ENCODE measurements at regions not wholly inside any gene's neighbourhood (a gene's known extent, or its start where the extent isn't known, plus 50 kb on each side); places are given as distances from the start of the nearest gene placed in this dataset.

DNA sequence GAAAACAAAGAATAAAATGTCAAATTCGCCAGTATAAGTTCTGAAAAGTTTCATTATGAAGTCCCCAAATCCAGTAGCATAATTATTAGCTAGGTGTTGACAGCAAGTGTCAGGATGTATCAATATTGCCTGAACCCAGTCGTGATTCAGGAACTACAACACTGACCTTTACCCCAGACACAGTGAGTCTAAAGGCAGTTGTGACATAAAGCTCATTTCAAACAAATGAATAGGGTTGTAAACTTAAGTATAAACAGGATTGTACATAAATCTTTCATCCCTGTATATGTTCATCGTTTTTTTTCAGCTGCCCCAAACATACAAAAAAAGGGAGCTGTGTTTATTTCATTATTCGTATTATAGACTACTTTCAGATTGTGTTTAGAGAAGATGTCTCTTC, 385.7 kb downstream of the PLK2 start:
- DNase-seq (no peak), ATAC-seq (no peak)
- TF ChIP-seq POLR2A (IDR thresholded peaks at IDR 0.05), result no peak
- TF ChIP-seq, protein P1, sequence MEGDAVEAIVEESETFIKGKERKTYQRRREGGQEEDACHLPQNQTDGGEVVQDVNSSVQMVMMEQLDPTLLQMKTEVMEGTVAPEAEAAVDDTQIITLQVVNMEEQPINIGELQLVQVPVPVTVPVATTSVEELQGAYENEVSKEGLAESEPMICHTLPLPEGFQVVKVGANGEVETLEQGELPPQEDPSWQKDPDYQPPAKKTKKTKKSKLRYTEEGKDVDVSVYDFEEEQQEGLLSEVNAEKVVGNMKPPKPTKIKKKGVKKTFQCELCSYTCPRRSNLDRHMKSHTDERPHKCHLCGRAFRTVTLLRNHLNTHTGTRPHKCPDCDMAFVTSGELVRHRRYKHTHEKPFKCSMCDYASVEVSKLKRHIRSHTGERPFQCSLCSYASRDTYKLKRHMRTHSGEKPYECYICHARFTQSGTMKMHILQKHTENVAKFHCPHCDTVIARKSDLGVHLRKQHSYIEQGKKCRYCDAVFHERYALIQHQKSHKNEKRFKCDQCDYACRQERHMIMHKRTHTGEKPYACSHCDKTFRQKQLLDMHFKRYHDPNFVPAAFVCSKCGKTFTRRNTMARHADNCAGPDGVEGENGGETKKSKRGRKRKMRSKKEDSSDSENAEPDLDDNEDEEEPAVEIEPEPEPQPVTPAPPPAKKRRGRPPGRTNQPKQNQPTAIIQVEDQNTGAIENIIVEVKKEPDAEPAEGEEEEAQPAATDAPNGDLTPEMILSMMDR (IDR thresholded peaks at IDR 0.05 in 4 of 5, conservative IDR thresholded peaks at IDR 0.05 in 1 of 5), result no peak
- H3K36me3 ChIP-seq, result no peaks in the 10 kb centered on the region
- no peak overlapping the region for H3K4me3 ChIP-seq
- in situ Hi-C loops (cut with MboI; ENCODE audit: low sequenced_read_pairs in 4 of 4) (no loop called here), intact Hi-C loops (cut with DNase I; ENCODE audit: low total_unique reads) (no loop called here)
- no peak overlapping the region for H3K27ac ChIP-seq
- peaks cover 20 to 38% of the 10 kb centered on the region in 2 donors for H3K4me1 ChIP-seq
- H3K27me3 ChIP-seq, result no peaks in the 10 kb centered on the region
- no peaks in the 10 kb centered on the region for H3K9me3 ChIP-seq

DNA sequence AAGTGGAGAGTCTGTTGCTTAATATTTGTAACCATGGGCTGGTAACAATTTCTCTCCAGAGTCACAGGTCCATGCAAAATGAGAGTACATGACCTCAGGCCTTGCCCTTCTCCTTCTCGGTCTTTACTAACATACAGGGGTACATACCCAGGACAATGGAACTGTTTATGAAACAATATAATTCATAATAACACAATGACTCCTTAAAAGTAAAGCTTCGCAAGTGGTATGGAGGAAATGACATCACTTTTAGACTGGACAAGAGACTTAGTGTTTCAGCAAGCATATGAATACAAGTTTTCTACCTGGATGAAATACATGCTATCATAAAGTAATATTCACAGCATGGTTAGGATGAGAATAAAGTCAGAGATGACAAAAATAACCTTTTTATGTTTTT, 386.6 kb downstream of the PLK2 start:
- no peaks in the 10 kb centered on the region for H3K9me3 ChIP-seq
- ATAC-seq (no peak), DNase-seq (no peak)
- H3K27me3 ChIP-seq, result no peaks in the 10 kb centered on the region
- H3K4me3 ChIP-seq, result no peak overlapping the region
- peak overlapping the region in 3 of 4 donors; percentile 52 to 70 (median 55) for H3K27ac ChIP-seq
- no peaks in the 10 kb centered on the region for H3K36me3 ChIP-seq
- in situ Hi-C loops (cut with MboI; ENCODE audit: low sequenced_read_pairs in 4 of 4), result no loop called here
- H3K4me1 ChIP-seq, result peaks cover 20 to 38% of the 10 kb centered on the region in 2 donors
- TF ChIP-seq POLR2A (IDR thresholded peaks at IDR 0.05), result no peak
- intact Hi-C loops (cut with DNase I; ENCODE audit: low total_unique reads), result no loop called here

DNA sequence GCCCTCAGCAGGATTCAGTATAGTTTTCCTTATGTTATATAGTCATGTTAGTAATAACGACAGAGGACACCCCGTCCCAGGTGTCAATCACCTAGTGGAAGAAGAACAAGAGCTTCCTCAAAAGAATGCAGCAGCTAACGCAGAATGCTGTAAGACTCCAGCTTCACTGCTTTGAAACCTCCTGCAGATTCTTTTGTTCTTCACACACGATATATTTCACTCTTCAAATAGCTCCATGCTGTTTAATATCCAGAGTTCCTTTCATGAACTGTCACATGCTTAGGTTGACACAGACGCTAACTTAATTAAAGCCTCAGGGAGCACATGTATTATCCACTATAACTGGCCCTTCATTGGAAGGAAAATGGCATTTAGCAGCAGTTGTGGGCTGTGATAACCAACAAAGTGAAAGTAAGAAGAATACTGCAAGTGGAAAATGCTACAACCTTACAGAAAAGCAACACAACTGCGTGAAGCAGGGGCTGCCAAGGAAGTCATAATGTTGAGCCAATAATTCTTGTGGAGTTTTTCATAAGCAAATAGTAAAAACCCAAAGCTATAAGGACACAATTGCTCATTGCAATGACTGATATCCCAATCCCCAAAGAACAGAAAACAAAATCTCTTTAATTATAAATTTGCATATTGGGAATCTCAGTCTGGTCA, 387.5 kb downstream of the PLK2 start:
- TF ChIP-seq, protein P1 (IDR thresholded peaks at IDR 0.05 in 4 of 5, conservative IDR thresholded peaks at IDR 0.05 in 1 of 5), result no peak
- TF ChIP-seq POLR2A (IDR thresholded peaks at IDR 0.05), result no peak
- Histone ChIP-seq H3K27ac (peak overlapping the region; percentile 41 to 70 (median 54)), H3K9me3 (no peaks in the 10 kb centered on the region), H3K4me1 (peaks cover 20 to 38% of the 10 kb centered on the region in 2 donors), H3K27me3 (no peaks in the 10 kb centered on the region), H3K36me3 (no peaks in the 10 kb centered on the region), H3K4me3 (no peak overlapping the region)
- in situ Hi-C loops (cut with MboI; ENCODE audit: low sequenced_read_pairs in 4 of 4) (no loop called here), intact Hi-C loops (cut with DNase I; ENCODE audit: low total_unique reads) (no loop called here)
- ATAC-seq (no peak), DNase-seq (no peak)

DNA sequence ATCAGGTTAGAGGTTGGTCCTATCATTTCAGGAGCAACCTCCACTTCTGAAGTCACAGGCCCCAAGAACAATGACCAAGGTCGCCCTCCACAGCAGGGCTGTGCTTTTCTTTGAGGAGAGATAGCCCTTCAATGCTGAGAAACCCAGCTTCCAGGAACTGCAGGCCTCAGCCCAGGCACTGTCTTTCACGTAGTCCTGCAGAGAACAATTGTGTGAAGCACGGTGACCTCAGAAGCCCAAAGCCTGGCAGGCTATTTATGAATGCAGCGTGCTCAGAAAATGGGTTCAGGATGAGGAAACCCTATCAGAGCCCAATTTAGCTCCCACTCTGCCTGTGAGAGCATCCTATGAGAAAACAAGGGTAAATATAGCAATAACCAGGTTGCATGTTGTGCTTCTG, 388.3 kb downstream of the PLK2 start:
- peak in 1 of 2 donors; percentile 13 for DNase-seq
- TF ChIP-seq, protein P1 (IDR thresholded peaks at IDR 0.05 in 4 of 5, conservative IDR thresholded peaks at IDR 0.05 in 1 of 5), result no peak
- TF ChIP-seq POLR2A (IDR thresholded peaks at IDR 0.05), result no peak
- Histone ChIP-seq H3K27ac (peak overlapping the region; percentile 41 to 70 (median 54)), H3K4me3 (no peak overlapping the region), H3K9me3 (no peaks in the 10 kb centered on the region), H3K27me3 (no peaks in the 10 kb centered on the region), H3K36me3 (no peaks in the 10 kb centered on the region), H3K4me1 (peaks cover 20 to 32% of the 10 kb centered on the region in 2 donors)
- in situ Hi-C loops (cut with MboI; ENCODE audit: low sequenced_read_pairs in 4 of 4), result no loop called here
- intact Hi-C loops (cut with DNase I; ENCODE audit: low total_unique reads), result no loop called here
- ATAC-seq, result peak; percentile 86 to 88

DNA sequence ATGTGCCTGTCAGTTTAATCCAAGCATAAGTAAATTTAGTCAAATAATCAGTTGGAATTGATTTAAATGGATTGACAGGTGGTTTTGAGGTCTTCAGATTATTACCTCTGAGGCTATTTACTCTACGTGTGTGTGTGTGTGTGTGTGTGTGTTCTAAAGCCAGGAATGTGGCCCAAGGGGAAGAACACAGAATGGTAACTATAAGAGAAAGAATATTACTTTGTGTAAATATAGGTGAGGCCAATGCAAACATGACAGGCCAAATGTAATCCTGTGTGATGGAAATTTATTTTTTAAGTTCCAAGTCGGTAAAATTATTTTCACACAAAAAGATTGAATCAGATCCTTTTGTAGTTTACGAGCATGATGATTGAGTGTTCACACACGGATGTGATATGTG, 390.0 kb downstream of the PLK2 start:
- Histone ChIP-seq H3K27ac (no peak overlapping the region), H3K36me3 (no peaks in the 10 kb centered on the region), H3K27me3 (no peaks in the 10 kb centered on the region), H3K4me3 (no peak overlapping the region), H3K4me1 (peaks cover 20 to 25% of the 10 kb centered on the region in 2 donors), H3K9me3 (no peaks in the 10 kb centered on the region)
- no peak for TF ChIP-seq POLR2A (IDR thresholded peaks at IDR 0.05)
- TF ChIP-seq, protein P1 (IDR thresholded peaks at IDR 0.05 in 4 of 5, conservative IDR thresholded peaks at IDR 0.05 in 1 of 5), result no peak
- ATAC-seq (no peak), DNase-seq (no peak)
- in situ Hi-C loops (cut with MboI; ENCODE audit: low sequenced_read_pairs in 4 of 4), result no loop called here
- intact Hi-C loops (cut with DNase I; ENCODE audit: low total_unique reads), result no loop called here
